ENCODE measurements at regions not wholly inside any gene's neighbourhood (a gene's known extent, or its start where the extent isn't known, plus 50 kb on each side); places are given as distances from the start of the nearest gene placed in this dataset.

- DNase-seq, result no peak
- H3K4me3 Mint-ChIP-seq, result no peak overlapping the region
These were observed 57.9 kb upstream of the CDH12 start for GRCh38 chr5:22911019-22911418.

More at GRCh38 chr5:22911019-22911418, 57.9 kb upstream of the CDH12 start:
- no peaks in the 10 kb centered on the region for H3K27me3 ChIP-seq (ENCODE audit: insufficient read depth, low read length)
- TF ChIP-seq, protein P1, sequence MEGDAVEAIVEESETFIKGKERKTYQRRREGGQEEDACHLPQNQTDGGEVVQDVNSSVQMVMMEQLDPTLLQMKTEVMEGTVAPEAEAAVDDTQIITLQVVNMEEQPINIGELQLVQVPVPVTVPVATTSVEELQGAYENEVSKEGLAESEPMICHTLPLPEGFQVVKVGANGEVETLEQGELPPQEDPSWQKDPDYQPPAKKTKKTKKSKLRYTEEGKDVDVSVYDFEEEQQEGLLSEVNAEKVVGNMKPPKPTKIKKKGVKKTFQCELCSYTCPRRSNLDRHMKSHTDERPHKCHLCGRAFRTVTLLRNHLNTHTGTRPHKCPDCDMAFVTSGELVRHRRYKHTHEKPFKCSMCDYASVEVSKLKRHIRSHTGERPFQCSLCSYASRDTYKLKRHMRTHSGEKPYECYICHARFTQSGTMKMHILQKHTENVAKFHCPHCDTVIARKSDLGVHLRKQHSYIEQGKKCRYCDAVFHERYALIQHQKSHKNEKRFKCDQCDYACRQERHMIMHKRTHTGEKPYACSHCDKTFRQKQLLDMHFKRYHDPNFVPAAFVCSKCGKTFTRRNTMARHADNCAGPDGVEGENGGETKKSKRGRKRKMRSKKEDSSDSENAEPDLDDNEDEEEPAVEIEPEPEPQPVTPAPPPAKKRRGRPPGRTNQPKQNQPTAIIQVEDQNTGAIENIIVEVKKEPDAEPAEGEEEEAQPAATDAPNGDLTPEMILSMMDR (conservative IDR thresholded peaks at IDR 0.05), result no peak
- no peak overlapping the region for H2AK5ac ChIP-seq (ENCODE audit: insufficient read length, low read length)
- no peak overlapping the region for H3K56ac ChIP-seq (ENCODE audit: insufficient read length, low read depth, low read length)
- no peak overlapping the region for H3K23ac ChIP-seq (ENCODE audit: insufficient read length, low read depth, low read length)
- no peak overlapping the region for H3K4ac ChIP-seq (ENCODE audit: low read depth, low read length)
- no peaks in the 10 kb centered on the region for H4K20me1 ChIP-seq (ENCODE audit: control insufficient read depth, insufficient read depth, insufficient read length)
- H2BK12ac ChIP-seq (ENCODE audit: insufficient read length, low read depth, low read length), result no peak overlapping the region
- no peak overlapping the region for H2AFZ ChIP-seq (ENCODE audit: low read length)
- H3K36me3 Mint-ChIP-seq (ENCODE audit: insufficient read depth in 1 of 3, low read depth in 3 of 3), result no peaks in the 10 kb centered on the region
- no peak overlapping the region for H3T11ph ChIP-seq (ENCODE audit: low read length)
- no peaks in the 10 kb centered on the region for H3K79me1 ChIP-seq (ENCODE audit: insufficient read depth, low read depth, low read length, poor library complexity, severe bottlenecking)
- no peaks in the 10 kb centered on the region for H3K9me3 ChIP-seq (ENCODE audit: control insufficient read depth, low read depth, low read length)
- no peak overlapping the region for H4K5ac ChIP-seq (ENCODE audit: insufficient read length, low read depth, low read length)
- no peak overlapping the region for H2BK120ac ChIP-seq (ENCODE audit: low read depth, low read length, poor library complexity, severe bottlenecking)
- H4K91ac ChIP-seq (ENCODE audit: insufficient read length, low read depth, low read length), result no peak overlapping the region
- no peak overlapping the region for H2BK5ac ChIP-seq (ENCODE audit: insufficient read length, low read length)
- no peaks in the 10 kb centered on the region for H3K79me2 ChIP-seq (ENCODE audit: insufficient read depth, low read length)
- no peak overlapping the region for H4K8ac ChIP-seq (replicated peaks; ENCODE audit: insufficient read length, low read depth, low read length)
- no peak overlapping the region for H3K14ac ChIP-seq (ENCODE audit: insufficient read depth, low read length)
- H2BK15ac ChIP-seq (ENCODE audit: low read depth, low read length), result no peak overlapping the region
- no peak overlapping the region for H3K27ac ChIP-seq (ENCODE audit: insufficient read length, low read depth, low read length)
- H3K9me3 Mint-ChIP-seq, result no peaks in the 10 kb centered on the region
- H2BK20ac ChIP-seq (ENCODE audit: low read depth, low read length, poor library complexity, severe bottlenecking), result no peak overlapping the region
- H3K4me1 Mint-ChIP-seq, result peaks cover 11 to 12% of the 10 kb centered on the region in 2 experiments
- H3K4me1 ChIP-seq (ENCODE audit: insufficient read depth, low read length), result no peaks in the 10 kb centered on the region; the same call in 1 of the 2 replicates
- no peaks in the 10 kb centered on the region for H3K23me2 ChIP-seq (ENCODE audit: insufficient read length, low read depth, low read length, poor library complexity, severe bottlenecking)
- H3K27me3 Mint-ChIP-seq (ENCODE audit: low read depth), result no peaks in the 10 kb centered on the region
- H3K4me2 ChIP-seq (ENCODE audit: insufficient read depth, insufficient read length, low read length), result no peak overlapping the region
- H3K9ac ChIP-seq (ENCODE audit: extremely low read depth, insufficient read length, low read length), result no peak overlapping the region
- H3K27ac Mint-ChIP-seq, result no peak overlapping the region; a peak in 1 of 7 replicates
- H3K18ac ChIP-seq (ENCODE audit: insufficient read length, low read depth, low read length), result no peak overlapping the region

Data from H9 (cell line).